ENCODE measurements at regions not wholly inside any gene's neighbourhood (a gene's known extent, or its start where the extent isn't known, plus 50 kb on each side); places are given as distances from the start of the nearest gene placed in this dataset.

GRCh38 chr2:17258861-17259260, 259.4 kb downstream of the RAD51AP2 start:
- no peak for TF ChIP-seq CTCF (IDR thresholded peaks at IDR 0.05)
- TF ChIP-seq POLR2A (IDR thresholded peaks at IDR 0.05) = no peak
- no peak for TF ChIP-seq EP300 (IDR thresholded peaks at IDR 0.05)
